H1 (cell line): ENCODE measurements at regions not wholly inside any gene's neighbourhood (a gene's known extent, or its start where the extent isn't known, plus 50 kb on each side); places are given as distances from the start of the nearest gene placed in this dataset.
"Not testable (repeated sequence)": the region's sequence is repeated elsewhere in the genome, so short reads cannot be mapped to it uniquely, and the experiment has no call there.

ENCODE experiments used
- CEBPB ChIP-seq: IDR thresholded peaks from 2 replicates; pipeline ENCODE4 v1.6.1; 2012; ENCODE audit warnings: low read depth, low read length
- CREB1 ChIP-seq: IDR thresholded peaks from 2 replicates; pipeline ENCODE4 v1.6.1; 2012; ENCODE audit warnings: inconsistent platforms
- EP300 ChIP-seq, 2 experiments: IDR thresholded peaks; 1 replicate in 1 of 2; 2 replicates in 1 of 2; pipeline ENCODE4 v1.6.1; 2011 to 2012; ENCODE audit warnings: low read depth in 2 of 2, low read length in 2 of 2, mild to moderate bottlenecking in 2 of 2, borderline replicate concordance in 1 of 2, inconsistent platforms in 1 of 2, moderate library complexity in 1 of 2
- MAX ChIP-seq: IDR thresholded peaks from 2 replicates; pipeline ENCODE4 v1.6.1; 2012; ENCODE audit warnings: inconsistent platforms
- PHF8 ChIP-seq: fragments of 200-600 bp; sonication (generic); conservative IDR thresholded peaks from 2 replicates; pipeline ENCODE4 v1.7.1; 2012; ENCODE audit warnings: low read depth, mild to moderate bottlenecking, inconsistent platforms, low read length, moderate library complexity
- POLR2A ChIP-seq, 2 experiments: IDR thresholded peaks; 1 replicate in 1 of 2; 2 replicates in 1 of 2; pipeline ENCODE4 v1.6.1; 2011; ENCODE audit warnings: low read depth in 2 of 2, low read length in 2 of 2, mild to moderate bottlenecking in 2 of 2; ENCODE audit errors: control extremely low read depth in 1 of 2
- POLR2AphosphoS5 ChIP-seq: IDR thresholded peaks from 2 replicates; pipeline ENCODE4 v1.6.1; 2011; ENCODE audit warnings: low read depth, low read length
- POU5F1 ChIP-seq: IDR thresholded peaks from 2 replicates; pipeline ENCODE4 v1.6.1; 2011; ENCODE audit warnings: low read depth, mild to moderate bottlenecking, low read length, moderate library complexity
- SP1 ChIP-seq: IDR thresholded peaks from 2 replicates; pipeline ENCODE4 v1.6.1; 2011; ENCODE audit warnings: low read depth, low read length
- TAF1 ChIP-seq: IDR thresholded peaks from 2 replicates; pipeline ENCODE4 v1.6.1; 2011; ENCODE audit warnings: mild to moderate bottlenecking, low read depth, low read length
- TCF12 ChIP-seq: IDR thresholded peaks from 2 replicates; pipeline ENCODE4 v1.6.1; 2011; ENCODE audit warnings: low read depth, mild to moderate bottlenecking, low read length
- USF2 ChIP-seq: IDR thresholded peaks from 2 replicates; pipeline ENCODE4 v1.6.1; 2011; ENCODE audit warnings: low read length, improper control_type of control experiment
- TF ChIP-seq, protein P1 (sequence below), 3 experiments: IDR thresholded peaks; 1 replicate in 2 of 3; 2 replicates in 1 of 3; pipeline versions ENCODE4 v1.5.1 to v1.6.1; 2011; ENCODE audit warnings: low read length in 3 of 3, mild to moderate bottlenecking in 3 of 3, inconsistent platforms in 2 of 3, low read depth in 1 of 3, moderate library complexity in 1 of 3; ENCODE audit not compliant: insufficient read depth in 1 of 3; ENCODE audit errors: control extremely low read depth in 1 of 3

GRCh38 chr13:63712159-63712558, 2296.5 kb upstream of the PCDH20 start:
- TF ChIP-seq, protein P1, sequence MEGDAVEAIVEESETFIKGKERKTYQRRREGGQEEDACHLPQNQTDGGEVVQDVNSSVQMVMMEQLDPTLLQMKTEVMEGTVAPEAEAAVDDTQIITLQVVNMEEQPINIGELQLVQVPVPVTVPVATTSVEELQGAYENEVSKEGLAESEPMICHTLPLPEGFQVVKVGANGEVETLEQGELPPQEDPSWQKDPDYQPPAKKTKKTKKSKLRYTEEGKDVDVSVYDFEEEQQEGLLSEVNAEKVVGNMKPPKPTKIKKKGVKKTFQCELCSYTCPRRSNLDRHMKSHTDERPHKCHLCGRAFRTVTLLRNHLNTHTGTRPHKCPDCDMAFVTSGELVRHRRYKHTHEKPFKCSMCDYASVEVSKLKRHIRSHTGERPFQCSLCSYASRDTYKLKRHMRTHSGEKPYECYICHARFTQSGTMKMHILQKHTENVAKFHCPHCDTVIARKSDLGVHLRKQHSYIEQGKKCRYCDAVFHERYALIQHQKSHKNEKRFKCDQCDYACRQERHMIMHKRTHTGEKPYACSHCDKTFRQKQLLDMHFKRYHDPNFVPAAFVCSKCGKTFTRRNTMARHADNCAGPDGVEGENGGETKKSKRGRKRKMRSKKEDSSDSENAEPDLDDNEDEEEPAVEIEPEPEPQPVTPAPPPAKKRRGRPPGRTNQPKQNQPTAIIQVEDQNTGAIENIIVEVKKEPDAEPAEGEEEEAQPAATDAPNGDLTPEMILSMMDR (IDR thresholded peaks at IDR 0.05; ENCODE audit: control extremely low read depth in 1 of 3, insufficient read depth in 1 of 3, low read depth in 1 of 3, low read length in 3 of 3): not testable (repeated sequence)
- not testable (repeated sequence) for TF ChIP-seq CREB1; POLR2AphosphoS5; TAF1; USF2; PHF8; SP1; POLR2A (IDR thresholded peaks at IDR 0.05; ENCODE audit: control extremely low read depth in 1 of 2, low read depth in 2 of 2, low read length in 2 of 2); CEBPB; POU5F1; TCF12; MAX; EP300 (IDR thresholded peaks at IDR 0.05; ENCODE audit: borderline replicate concordance in 1 of 2, low read depth in 2 of 2, low read length in 2 of 2)
